ENCODE measurements at regions not wholly inside any gene's neighbourhood (a gene's known extent, or its start where the extent isn't known, plus 50 kb on each side); places are given as distances from the start of the nearest gene placed in this dataset.

- TF ChIP-seq, protein P1, sequence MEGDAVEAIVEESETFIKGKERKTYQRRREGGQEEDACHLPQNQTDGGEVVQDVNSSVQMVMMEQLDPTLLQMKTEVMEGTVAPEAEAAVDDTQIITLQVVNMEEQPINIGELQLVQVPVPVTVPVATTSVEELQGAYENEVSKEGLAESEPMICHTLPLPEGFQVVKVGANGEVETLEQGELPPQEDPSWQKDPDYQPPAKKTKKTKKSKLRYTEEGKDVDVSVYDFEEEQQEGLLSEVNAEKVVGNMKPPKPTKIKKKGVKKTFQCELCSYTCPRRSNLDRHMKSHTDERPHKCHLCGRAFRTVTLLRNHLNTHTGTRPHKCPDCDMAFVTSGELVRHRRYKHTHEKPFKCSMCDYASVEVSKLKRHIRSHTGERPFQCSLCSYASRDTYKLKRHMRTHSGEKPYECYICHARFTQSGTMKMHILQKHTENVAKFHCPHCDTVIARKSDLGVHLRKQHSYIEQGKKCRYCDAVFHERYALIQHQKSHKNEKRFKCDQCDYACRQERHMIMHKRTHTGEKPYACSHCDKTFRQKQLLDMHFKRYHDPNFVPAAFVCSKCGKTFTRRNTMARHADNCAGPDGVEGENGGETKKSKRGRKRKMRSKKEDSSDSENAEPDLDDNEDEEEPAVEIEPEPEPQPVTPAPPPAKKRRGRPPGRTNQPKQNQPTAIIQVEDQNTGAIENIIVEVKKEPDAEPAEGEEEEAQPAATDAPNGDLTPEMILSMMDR (IDR thresholded peaks at IDR 0.05) = no peak
Observed at GRCh38 chr9:12415361-12415760, 277.8 kb upstream of the TYRP1 start.

DNA sequence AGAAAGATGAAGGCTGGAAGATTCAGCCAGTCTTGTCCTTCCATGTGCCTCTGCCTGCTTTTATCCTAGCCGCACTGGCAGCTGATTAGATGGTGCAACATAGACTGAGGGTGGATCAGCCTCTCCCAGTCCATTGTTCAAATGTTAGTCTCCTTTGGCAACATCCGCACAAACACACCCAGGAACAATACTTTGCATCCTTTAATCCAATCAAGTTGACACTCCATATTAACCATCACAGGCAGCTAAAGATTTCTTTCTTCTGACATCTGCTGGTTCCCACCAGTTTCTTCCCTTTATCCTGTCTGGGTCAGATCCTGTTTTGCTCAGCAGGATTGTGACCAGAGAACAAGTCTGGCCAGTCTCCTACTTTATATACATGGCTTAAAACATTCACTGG is 276.5 kb upstream of the TYRP1 start:
- TF ChIP-seq, protein P1 (IDR thresholded peaks at IDR 0.05) = no peak

GRCh38 chr9:12424243-12424642 is 268.9 kb upstream of the TYRP1 start:
- TF ChIP-seq, protein P1 (IDR thresholded peaks at IDR 0.05) = no peak

DNA sequence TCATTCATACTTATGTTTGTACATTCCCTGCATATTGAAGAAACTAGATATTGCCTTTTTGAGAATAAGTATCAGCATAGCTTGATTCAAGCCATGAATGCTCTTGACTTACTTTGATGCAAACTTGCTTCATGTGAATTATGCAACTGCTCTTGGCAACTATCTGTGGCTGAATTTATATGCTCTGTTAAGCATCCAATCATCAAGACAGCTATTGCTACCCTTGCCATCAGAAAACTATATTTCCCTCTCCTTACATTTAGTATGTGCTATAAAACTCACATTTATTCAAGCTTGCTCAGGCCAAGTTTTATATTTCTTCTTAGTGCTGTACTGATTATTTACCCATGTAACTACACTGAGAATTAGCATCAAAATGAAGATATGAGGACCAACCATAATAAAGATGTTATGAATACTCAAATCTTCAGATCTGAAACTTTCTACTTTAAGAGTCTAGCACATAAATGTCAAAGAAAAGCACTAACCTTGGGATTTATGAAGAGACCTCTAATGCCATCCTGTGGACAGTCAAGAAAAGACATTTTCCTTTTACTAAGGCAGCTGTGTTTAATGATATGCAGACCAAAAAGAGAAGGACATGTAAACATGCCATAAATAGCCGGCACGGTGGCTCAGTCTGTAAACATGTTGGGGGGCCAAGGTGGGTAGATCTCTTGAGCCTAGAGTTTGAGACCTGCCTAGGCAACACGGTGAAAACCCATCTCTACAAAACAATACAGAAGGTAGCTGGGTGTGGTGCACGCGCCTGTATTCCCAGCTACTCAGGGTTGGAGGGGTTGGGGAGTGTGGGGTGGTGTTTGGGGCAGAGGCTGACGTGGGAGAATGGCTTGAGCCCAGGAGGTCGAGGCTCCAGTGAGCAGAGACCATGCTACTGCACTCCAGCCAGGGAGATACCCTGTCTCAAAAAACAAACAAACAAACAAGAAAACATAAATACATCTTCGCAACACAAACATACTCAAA is 267.0 kb upstream of the TYRP1 start:
- TF ChIP-seq, protein P1 (IDR thresholded peaks at IDR 0.05) = peak; percentile 51

GRCh38 chr9:12439267-12439666 is 253.9 kb upstream of the TYRP1 start:
- TF ChIP-seq, protein P1 (IDR thresholded peaks at IDR 0.05) = no peak

DNA sequence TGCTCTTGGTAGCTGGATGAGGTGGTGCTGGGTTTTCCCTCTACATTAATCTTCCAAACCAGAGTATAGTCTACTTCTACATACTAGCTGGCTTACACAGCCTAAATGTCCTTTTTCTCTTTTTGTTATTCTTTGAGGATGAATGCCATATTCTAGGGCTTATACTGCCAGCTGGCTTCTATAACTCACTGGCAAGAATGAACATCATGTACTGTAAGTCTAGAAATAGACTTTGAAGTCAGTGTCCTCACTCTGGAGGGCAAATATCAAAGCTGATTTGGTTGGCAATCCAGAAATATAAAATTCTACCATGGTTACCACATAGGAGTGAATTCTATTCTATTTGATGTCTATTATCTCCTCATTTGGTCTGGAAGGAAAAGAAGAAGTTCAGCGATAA is 251.7 kb upstream of the TYRP1 start:
- TF ChIP-seq, protein P1 (IDR thresholded peaks at IDR 0.05) = no peak

DNA sequence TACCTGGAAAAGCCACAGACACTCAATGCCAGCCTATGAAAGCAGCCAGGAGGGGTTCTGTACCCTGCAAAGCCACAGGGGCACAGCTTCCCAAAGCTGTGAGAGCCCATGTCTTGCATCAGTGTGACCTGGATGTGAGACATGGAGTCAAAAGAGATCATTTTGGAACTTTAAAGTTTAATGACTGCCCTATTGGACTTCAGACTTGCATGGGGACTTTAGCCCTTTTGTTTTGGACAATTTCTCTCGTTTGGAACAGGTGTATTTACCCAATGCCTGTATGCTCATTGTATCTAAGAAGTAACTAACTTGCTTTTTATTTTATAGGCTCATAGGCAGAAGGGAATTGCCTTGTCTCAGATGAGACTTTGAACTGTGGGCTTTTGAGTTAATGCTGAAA is 244.9 kb upstream of the TYRP1 start:
- TF ChIP-seq, protein P1 (IDR thresholded peaks at IDR 0.05) = no peak
